ENCODE measurements at regions not wholly inside any gene's neighbourhood (a gene's known extent, or its start where the extent isn't known, plus 50 kb on each side); places are given as distances from the start of the nearest gene placed in this dataset.

- DNase-seq (ENCODE audit: low spot score), result no peak
These were observed 140.6 kb upstream of the LGALSL start for GRCh38 chr2:64313398-64313723.

GRCh38 chr2:64315291-64315960 lies 138.5 kb upstream of the LGALSL start:
- no peak for DNase-seq (ENCODE audit: low spot score)

GRCh38 chr2:64317707-64318475 lies 136.1 kb upstream of the LGALSL start:
- DNase-seq (ENCODE audit: low spot score), result no peak

- DNase-seq (ENCODE audit: low spot score), result no peak
These were observed 135.6 kb upstream of the LGALSL start for GRCh38 chr2:64318476-64318748.

- DNase-seq (ENCODE audit: low spot score), result no peak
These were observed 134.1 kb upstream of the LGALSL start for GRCh38 chr2:64319896-64320295.

- DNase-seq (ENCODE audit: low spot score), result no peak
These were observed 131.5 kb upstream of the LGALSL start for GRCh38 chr2:64322433-64322832.

GRCh38 chr2:64323197-64323596 lies 130.8 kb upstream of the LGALSL start:
- DNase-seq (ENCODE audit: low spot score), result no peak

- no peak for DNase-seq (ENCODE audit: low spot score)
These were observed 129.1 kb upstream of the LGALSL start for GRCh38 chr2:64324746-64325410.

GRCh38 chr2:64325477-64325851 lies 128.5 kb upstream of the LGALSL start:
- no peak for DNase-seq (ENCODE audit: low spot score)

- DNase-seq (ENCODE audit: low spot score), result no peak
These were observed 127.9 kb upstream of the LGALSL start for GRCh38 chr2:64325852-64326577.

- no peak for DNase-seq (ENCODE audit: low spot score)
These were observed 127.3 kb upstream of the LGALSL start for GRCh38 chr2:64326578-64327050.

GRCh38 chr2:64327129-64327509 lies 126.8 kb upstream of the LGALSL start:
- no peak for DNase-seq (ENCODE audit: low spot score)

GRCh38 chr2:64327510-64328414 lies 126.2 kb upstream of the LGALSL start:
- no peak for DNase-seq (ENCODE audit: low spot score)

GRCh38 chr2:64328415-64328722 lies 125.6 kb upstream of the LGALSL start:
- DNase-seq (ENCODE audit: low spot score), result no peak

- DNase-seq (ENCODE audit: low spot score), result no peak
These were observed 125.2 kb upstream of the LGALSL start for GRCh38 chr2:64328756-64329155.

GRCh38 chr2:64329848-64330247 lies 124.1 kb upstream of the LGALSL start:
- DNase-seq (ENCODE audit: low spot score), result no peak

GRCh38 chr2:64330281-64331113 lies 123.5 kb upstream of the LGALSL start:
- DNase-seq (ENCODE audit: low spot score), result no peak

GRCh38 chr2:64331114-64331645 lies 122.8 kb upstream of the LGALSL start:
- no peak for DNase-seq (ENCODE audit: low spot score)

GRCh38 chr2:64331849-64332699 lies 121.9 kb upstream of the LGALSL start:
- DNase-seq (ENCODE audit: low spot score), result no peak

Data from mesenteric fat pad (tissue), 1 donor.